Ascending aorta (tissue), 2 donors: ENCODE measurements at regions not wholly inside any gene's neighbourhood (a gene's known extent, or its start where the extent isn't known, plus 50 kb on each side); places are given as distances from the start of the nearest gene placed in this dataset.

Source experiments
- DNase-seq, 2 donors: peaks; one replicate each; pipeline ENCODE4 v3.0.0-alpha.2; 2019; ENCODE audit warnings: low spot score in 2 of 2
- H3K27ac ChIP-seq, 2 donors: fragments of 200-600 bp; sonication (generic); one replicate each; pipeline ENCODE4 v1.5.1; 2016 to 2017; ENCODE audit warnings: mild to moderate bottlenecking in 1 of 2
- H3K27me3 ChIP-seq: fragments of 200-600 bp; sonication (generic); one replicate; pipeline ENCODE4 v1.5.1; 2017
- H3K36me3 ChIP-seq, 2 donors: fragments of 200-600 bp; sonication (generic); one replicate each; pipeline ENCODE4 v1.5.1; 2016
- H3K4me1 ChIP-seq, 2 donors: fragments of 200-600 bp; sonication (generic); one replicate each; pipeline ENCODE4 v1.5.1; 2016 to 2017; ENCODE audit warnings: mild to moderate bottlenecking in 1 of 2
- H3K4me3 ChIP-seq, 2 donors: fragments of 200-600 bp; sonication (generic); one replicate each; pipeline ENCODE4 v1.5.1; 2016 to 2017; ENCODE audit warnings: mild to moderate bottlenecking in 1 of 2
- H3K9me3 ChIP-seq, 2 donors: fragments of 200-600 bp; sonication (generic); one replicate each; pipeline ENCODE4 v1.5.1; 2016
- intact Hi-C: fragments of 100-400 bp; cut with DNase I; formaldehyde crosslinking; loops from one replicate; pipeline ENCODE4 v1.15.1; 2023
- TF ChIP-seq, protein P1 (sequence below), 3 experiments: fragments of 200-600 bp in 2 of 3; fragments of 450-650 bp in 1 of 3; sonication (generic) in 2 of 3; IDR thresholded peaks; one replicate each; pipeline ENCODE4 v1.5.1; 2016 to 2019; ENCODE audit warnings: antibody characterized with exemption in 3 of 3, mild to moderate bottlenecking in 1 of 3, moderate library complexity in 1 of 3

DNA sequence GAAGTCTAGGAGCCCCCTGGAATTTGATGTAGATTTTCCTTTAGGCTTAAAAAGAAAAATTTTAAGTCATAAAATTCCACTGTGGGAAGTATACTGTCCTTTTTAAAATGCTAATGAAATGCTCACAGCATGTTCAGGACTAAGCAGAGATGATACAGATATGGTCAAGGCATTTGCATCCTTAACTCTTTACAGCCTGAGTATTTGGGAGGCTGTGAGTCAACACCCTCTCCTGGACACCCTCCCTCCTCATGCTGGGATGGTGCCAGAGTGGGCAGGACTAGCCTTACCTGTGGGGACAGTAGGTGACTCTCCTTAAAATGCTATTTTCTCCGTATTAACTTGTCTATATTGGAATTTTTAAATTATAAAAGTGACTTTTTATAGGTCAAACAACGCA, 197.4 kb upstream of the ELL2 start:
- Histone ChIP-seq H3K4me1 (no peaks in the 10 kb centered on the region), H3K27me3 (no peaks in the 10 kb centered on the region), H3K27ac (no peak overlapping the region), H3K9me3 (no peaks in the 10 kb centered on the region), H3K36me3 (no peaks in the 10 kb centered on the region), H3K4me3 (no peak overlapping the region)
- DNase-seq, result no peak
- intact Hi-C loops, result no loop called here
- TF ChIP-seq, protein P1, sequence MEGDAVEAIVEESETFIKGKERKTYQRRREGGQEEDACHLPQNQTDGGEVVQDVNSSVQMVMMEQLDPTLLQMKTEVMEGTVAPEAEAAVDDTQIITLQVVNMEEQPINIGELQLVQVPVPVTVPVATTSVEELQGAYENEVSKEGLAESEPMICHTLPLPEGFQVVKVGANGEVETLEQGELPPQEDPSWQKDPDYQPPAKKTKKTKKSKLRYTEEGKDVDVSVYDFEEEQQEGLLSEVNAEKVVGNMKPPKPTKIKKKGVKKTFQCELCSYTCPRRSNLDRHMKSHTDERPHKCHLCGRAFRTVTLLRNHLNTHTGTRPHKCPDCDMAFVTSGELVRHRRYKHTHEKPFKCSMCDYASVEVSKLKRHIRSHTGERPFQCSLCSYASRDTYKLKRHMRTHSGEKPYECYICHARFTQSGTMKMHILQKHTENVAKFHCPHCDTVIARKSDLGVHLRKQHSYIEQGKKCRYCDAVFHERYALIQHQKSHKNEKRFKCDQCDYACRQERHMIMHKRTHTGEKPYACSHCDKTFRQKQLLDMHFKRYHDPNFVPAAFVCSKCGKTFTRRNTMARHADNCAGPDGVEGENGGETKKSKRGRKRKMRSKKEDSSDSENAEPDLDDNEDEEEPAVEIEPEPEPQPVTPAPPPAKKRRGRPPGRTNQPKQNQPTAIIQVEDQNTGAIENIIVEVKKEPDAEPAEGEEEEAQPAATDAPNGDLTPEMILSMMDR (IDR thresholded peaks at IDR 0.05), result no peak

DNA sequence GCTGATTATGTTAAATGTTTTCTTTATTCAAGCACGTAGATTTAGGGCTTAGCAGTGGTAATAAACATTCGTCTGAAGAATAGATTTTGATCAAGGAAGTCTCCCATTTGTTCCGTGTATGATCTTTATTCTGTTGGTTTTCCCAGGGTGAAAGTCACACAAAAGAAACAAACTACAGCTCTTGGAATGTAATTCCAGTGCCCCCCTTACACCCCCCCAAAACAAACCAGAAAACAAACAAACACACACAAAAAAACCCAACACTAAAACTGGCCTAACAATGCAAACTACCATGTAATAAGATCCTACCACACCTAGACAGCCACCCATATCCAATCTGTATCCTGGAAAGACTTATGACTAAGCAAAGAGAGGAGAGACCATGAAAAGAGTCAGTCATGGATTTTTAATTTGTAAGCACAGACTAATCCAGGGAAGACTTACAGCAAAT, 196.2 kb upstream of the ELL2 start:
- intact Hi-C loops, result no loop called here
- DNase-seq, result no peak
- no peaks in the 10 kb centered on the region for H3K27me3 ChIP-seq
- no peaks in the 10 kb centered on the region for H3K9me3 ChIP-seq
- H3K27ac ChIP-seq, result no peak overlapping the region
- TF ChIP-seq, protein P1 (IDR thresholded peaks at IDR 0.05), result no peak
- no peaks in the 10 kb centered on the region for H3K4me1 ChIP-seq
- no peak overlapping the region for H3K4me3 ChIP-seq
- no peaks in the 10 kb centered on the region for H3K36me3 ChIP-seq

DNA sequence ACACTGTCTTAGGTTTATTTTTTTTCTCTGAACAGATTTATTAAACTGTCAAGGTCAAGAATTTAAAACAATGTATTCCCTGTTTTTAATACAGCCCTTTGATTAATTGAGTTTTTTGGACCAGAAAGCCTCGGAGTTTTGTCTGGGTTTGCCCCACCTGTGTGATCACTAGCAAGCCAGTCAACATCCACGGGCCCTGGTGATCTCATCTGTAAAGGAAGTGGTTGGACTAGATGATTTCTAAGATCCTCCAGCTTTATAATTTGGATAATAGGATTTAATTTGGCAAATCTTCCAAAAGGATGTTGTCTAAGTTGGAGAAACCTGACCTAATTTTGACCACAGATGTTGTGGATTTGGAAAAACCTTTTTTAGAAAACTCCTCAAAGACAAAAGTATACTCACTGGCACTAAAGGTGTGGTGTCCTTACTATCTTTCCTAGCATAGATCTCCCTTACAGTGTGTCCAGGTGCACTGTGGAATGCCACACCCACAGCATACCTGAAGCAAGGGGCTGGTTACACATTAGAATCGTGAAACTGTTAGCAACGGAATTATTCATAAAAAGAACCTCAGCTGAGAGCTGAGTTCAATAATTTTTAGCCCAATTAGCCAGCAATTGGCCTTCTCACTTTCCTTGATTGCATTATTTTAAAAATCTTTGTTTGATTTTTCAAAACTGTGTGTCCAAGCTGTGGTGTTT, 195.6 kb upstream of the ELL2 start:
- no peaks in the 10 kb centered on the region for H3K27me3 ChIP-seq
- intact Hi-C loops, result no loop called here
- H3K4me3 ChIP-seq, result no peak overlapping the region
- TF ChIP-seq, protein P1 (IDR thresholded peaks at IDR 0.05), result no peak
- H3K36me3 ChIP-seq, result no peaks in the 10 kb centered on the region
- H3K4me1 ChIP-seq, result no peaks in the 10 kb centered on the region
- no peak overlapping the region for H3K27ac ChIP-seq
- DNase-seq, result no peak
- H3K9me3 ChIP-seq, result no peaks in the 10 kb centered on the region

DNA sequence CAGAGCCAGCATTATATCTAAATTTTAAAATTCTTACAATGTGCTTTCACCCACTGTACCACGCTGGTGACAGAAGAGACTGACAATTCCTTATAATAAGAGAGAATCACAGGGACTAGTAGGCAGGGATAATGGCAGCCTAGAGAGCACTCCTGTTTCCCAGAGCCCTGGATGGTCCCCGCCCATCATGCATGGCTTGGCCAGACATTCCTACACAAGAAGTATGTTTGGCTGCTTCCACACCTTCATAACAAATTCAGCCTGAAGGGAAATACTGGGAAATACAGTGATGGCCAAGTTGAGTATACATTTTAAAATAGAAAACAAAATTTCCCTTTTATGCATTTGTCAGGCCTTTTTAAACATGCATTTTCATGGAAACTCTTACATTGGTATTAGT, 193.5 kb upstream of the ELL2 start:
- Histone ChIP-seq H3K4me1 (no peaks in the 10 kb centered on the region), H3K27me3 (no peaks in the 10 kb centered on the region), H3K9me3 (no peaks in the 10 kb centered on the region), H3K36me3 (no peaks in the 10 kb centered on the region), H3K4me3 (no peak overlapping the region), H3K27ac (no peak overlapping the region)
- intact Hi-C loops, result no loop called here
- no peak for DNase-seq
- TF ChIP-seq, protein P1 (IDR thresholded peaks at IDR 0.05), result no peak

DNA sequence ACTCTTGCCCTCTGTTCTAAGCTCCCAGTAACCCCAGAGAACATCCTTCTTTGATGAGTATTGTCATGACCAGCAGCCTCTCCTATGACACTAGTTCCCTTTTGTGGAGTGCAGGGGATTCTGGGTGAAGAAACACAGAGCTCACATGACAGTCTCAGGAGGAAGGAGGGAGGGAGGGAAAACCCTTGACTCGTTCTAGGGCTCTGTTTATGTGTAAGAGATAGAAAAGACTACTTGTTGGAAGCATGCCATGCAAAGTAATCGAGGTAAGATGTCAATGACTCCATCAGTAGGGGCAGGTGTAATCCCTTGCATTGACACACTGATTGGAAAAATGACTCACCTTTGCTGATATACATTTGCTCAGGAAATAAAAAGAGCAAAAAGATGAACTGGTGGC, 190.2 kb upstream of the ELL2 start:
- TF ChIP-seq, protein P1 (IDR thresholded peaks at IDR 0.05), result no peak
- no peaks in the 10 kb centered on the region for H3K27me3 ChIP-seq
- DNase-seq, result no peak
- intact Hi-C loops, result no loop called here
- H3K4me1 ChIP-seq, result no peaks in the 10 kb centered on the region
- no peaks in the 10 kb centered on the region for H3K9me3 ChIP-seq
- H3K27ac ChIP-seq, result no peak overlapping the region
- H3K36me3 ChIP-seq, result no peaks in the 10 kb centered on the region
- H3K4me3 ChIP-seq, result no peak overlapping the region

DNA sequence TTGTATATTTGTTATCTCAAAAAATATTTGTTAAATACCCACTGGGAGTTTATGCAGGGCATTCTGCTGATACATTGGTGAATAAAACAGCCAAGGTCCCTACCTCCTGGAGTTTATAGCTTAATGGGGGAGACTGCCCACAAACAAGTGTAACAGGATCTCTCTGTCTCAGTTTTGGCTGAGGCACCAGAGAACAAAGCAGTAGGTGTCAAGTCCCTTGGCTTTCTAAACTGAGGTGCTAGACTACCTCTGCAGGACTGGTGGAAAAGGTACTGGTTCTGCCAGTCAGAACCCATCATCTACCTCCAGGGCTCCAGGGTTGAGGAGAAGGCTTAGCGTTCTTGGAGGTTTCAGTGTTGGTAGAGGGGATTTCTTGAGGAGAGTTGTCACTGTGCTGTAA, 188.4 kb upstream of the ELL2 start:
- DNase-seq, result no peak
- intact Hi-C loops, result no loop called here
- Histone ChIP-seq H3K36me3 (no peaks in the 10 kb centered on the region), H3K9me3 (no peaks in the 10 kb centered on the region), H3K4me1 (no peaks in the 10 kb centered on the region), H3K27ac (no peak overlapping the region), H3K4me3 (no peak overlapping the region), H3K27me3 (no peaks in the 10 kb centered on the region)
- TF ChIP-seq, protein P1 (IDR thresholded peaks at IDR 0.05), result no peak
